ENCODE measurements at regions not wholly inside any gene's neighbourhood (a gene's known extent, or its start where the extent isn't known, plus 50 kb on each side); places are given as distances from the start of the nearest gene placed in this dataset.

DNA sequence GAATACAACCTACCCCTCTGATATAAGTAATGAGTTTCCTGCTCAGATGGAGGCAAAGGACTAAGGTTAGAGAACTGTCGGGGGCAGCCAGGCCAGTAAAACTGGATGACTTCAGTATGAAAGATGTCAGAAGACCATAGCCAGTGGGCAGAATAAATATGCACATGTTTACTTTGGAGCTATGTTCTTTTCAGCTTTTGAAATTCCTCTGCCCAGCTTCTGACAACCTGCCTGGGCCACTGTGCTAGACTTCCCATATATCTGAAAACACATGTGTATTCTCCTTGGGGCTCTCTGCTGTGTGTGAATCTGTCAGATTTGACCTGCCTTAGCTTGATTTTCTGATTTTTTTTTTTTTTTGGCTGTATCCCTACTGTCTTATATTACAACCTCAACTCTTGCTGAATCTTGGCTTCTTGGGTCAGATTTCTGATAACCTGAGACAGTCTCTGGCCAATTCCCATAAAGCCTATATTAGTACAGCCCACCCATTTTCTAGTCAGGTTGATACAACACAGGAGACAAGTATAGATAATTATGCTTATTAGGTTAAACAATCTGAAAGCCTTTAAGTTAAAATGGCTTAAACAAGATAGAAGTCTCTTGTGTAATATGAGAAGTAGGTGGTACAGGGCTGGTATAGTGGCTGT is 76.6 kb upstream of the PRLR start:
- DNase-seq (ENCODE audit: low spot score): no peak
- no peaks in the 10 kb centered on the region for H3K27me3 ChIP-seq (replicated peaks; ENCODE audit: insufficient read depth)
- TF ChIP-seq POLR2A (IDR thresholded peaks at IDR 0.05): no peak
- TF ChIP-seq POLR2AphosphoS5 (IDR thresholded peaks at IDR 0.05): no peak
- TF ChIP-seq, protein P1, sequence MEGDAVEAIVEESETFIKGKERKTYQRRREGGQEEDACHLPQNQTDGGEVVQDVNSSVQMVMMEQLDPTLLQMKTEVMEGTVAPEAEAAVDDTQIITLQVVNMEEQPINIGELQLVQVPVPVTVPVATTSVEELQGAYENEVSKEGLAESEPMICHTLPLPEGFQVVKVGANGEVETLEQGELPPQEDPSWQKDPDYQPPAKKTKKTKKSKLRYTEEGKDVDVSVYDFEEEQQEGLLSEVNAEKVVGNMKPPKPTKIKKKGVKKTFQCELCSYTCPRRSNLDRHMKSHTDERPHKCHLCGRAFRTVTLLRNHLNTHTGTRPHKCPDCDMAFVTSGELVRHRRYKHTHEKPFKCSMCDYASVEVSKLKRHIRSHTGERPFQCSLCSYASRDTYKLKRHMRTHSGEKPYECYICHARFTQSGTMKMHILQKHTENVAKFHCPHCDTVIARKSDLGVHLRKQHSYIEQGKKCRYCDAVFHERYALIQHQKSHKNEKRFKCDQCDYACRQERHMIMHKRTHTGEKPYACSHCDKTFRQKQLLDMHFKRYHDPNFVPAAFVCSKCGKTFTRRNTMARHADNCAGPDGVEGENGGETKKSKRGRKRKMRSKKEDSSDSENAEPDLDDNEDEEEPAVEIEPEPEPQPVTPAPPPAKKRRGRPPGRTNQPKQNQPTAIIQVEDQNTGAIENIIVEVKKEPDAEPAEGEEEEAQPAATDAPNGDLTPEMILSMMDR (IDR thresholded peaks at IDR 0.05): no peak
- intact Hi-C loops (cut with DNase I): no loop called here
- H3K36me3 ChIP-seq: no peaks in the 10 kb centered on the region
- H3K4me3 ChIP-seq: no peak overlapping the region
- H3K9me3 ChIP-seq: no peaks in the 10 kb centered on the region
- H3K27ac ChIP-seq: no peak overlapping the region
- H3K4me1 ChIP-seq (replicated peaks): no peaks in the 10 kb centered on the region
- WGBS: 40% methylated on average over 1 of the region's 1 CpG

DNA sequence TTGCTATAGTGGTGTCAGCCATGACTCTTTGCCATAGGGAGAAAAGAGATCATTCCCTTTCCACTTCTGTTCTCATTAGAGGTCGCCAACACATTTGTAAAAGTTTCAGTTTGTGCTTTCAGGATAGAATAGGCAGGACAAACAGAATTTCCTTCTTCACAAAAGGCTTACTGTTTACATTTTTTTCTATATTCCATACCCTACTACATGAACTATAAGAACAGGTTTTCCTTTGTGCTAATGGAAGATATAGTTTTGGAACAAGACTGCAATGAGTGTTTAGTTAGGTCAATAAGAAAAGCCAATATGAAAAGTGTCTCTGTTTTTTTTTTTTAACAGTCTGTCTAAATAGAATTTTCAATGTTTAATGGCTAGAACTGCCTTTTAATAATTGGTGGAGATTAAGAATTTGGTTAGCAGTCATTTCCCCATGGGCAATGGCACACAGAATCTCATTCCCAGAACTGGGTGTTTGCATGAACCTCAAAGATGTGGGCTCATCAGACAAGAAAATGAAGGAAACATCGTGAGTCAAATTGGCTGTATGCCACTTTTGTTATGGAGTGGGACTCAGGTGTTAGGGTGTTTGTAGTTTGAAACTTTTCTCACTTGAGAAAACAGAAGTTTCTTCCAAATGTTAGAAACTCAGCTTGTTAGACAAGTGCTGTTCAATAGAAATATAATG is 75.2 kb upstream of the PRLR start:
- DNase-seq (ENCODE audit: low spot score): no peak
- Histone ChIP-seq H3K36me3 (no peaks in the 10 kb centered on the region), H3K4me3 (no peak overlapping the region), H3K4me1 (replicated peaks) (no peaks in the 10 kb centered on the region), H3K9me3 (no peaks in the 10 kb centered on the region), H3K27me3 (replicated peaks; ENCODE audit: insufficient read depth) (no peaks in the 10 kb centered on the region), H3K27ac (no peak overlapping the region)
- 66% methylated on average over 2 of the region's 2 CpGs for WGBS
- intact Hi-C loops (cut with DNase I): no loop called here
- TF ChIP-seq POLR2A (IDR thresholded peaks at IDR 0.05): no peak
- TF ChIP-seq POLR2AphosphoS5 (IDR thresholded peaks at IDR 0.05): no peak
- TF ChIP-seq, protein P1 (IDR thresholded peaks at IDR 0.05): no peak

DNA sequence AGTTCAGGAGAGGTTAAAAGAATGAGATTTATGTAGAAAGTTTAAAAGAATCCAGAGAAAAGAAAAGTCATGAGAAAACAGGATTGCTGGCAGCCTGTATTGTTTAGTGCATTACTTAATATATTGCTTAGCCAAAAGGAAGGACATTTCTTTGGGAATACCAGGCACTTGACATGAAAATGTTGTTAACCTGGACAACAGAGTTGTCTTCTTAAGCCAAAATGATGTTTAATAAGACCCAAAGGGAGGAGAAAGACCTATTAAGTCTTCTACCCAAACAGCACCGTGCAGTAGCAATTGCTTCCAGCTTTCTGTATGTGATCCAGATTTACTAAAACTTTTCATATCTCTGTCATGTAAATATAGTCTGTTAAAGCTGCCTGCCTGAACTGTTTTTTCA is 74.0 kb upstream of the PRLR start:
- Histone ChIP-seq H3K9me3 (no peaks in the 10 kb centered on the region), H3K4me3 (no peak overlapping the region), H3K27me3 (replicated peaks; ENCODE audit: insufficient read depth) (no peaks in the 10 kb centered on the region), H3K27ac (no peak overlapping the region), H3K4me1 (replicated peaks) (no peaks in the 10 kb centered on the region), H3K36me3 (no peaks in the 10 kb centered on the region)
- intact Hi-C loops (cut with DNase I): no loop called here
- DNase-seq (ENCODE audit: low spot score): no peak
- whole genome bisulfite sequencing: 52% methylated on average over 1 of the region's 1 CpG
- TF ChIP-seq, protein P1 (IDR thresholded peaks at IDR 0.05): no peak
- TF ChIP-seq POLR2A (IDR thresholded peaks at IDR 0.05) (no peak), POLR2AphosphoS5 (IDR thresholded peaks at IDR 0.05) (no peak)

- intact Hi-C loops (cut with DNase I): no loop called here
- no peaks in the 10 kb centered on the region for H3K27me3 ChIP-seq (replicated peaks; ENCODE audit: insufficient read depth)
Measured at GRCh38 chr5:35303152-35303551, 72.9 kb upstream of the PRLR start.

More at GRCh38 chr5:35303152-35303551, 72.9 kb upstream of the PRLR start:
- no peak overlapping the region for H3K27ac ChIP-seq
- H3K36me3 ChIP-seq: no peaks in the 10 kb centered on the region
- no peaks in the 10 kb centered on the region for H3K9me3 ChIP-seq
- TF ChIP-seq POLR2AphosphoS5 (IDR thresholded peaks at IDR 0.05): no peak
- TF ChIP-seq, protein P1 (IDR thresholded peaks at IDR 0.05): no peak
- no peak for DNase-seq (ENCODE audit: low spot score)
- H3K4me3 ChIP-seq: no peak overlapping the region
- no peaks in the 10 kb centered on the region for H3K4me1 ChIP-seq (replicated peaks)
- WGBS: 64% methylated on average over 2 of the region's 2 CpGs
